Thyroid gland (tissue), 4 donors: ENCODE measurements at regions not wholly inside any gene's neighbourhood (a gene's known extent, or its start where the extent isn't known, plus 50 kb on each side); places are given as distances from the start of the nearest gene placed in this dataset.

Experiments
- POLR2A ChIP-seq, 2 donors: fragments of 450-650 bp; IDR thresholded peaks; one replicate each; pipeline ENCODE4 v1.6.1; 2017; ENCODE audit warnings: antibody characterized with exemption in 2 of 2, mild to moderate bottlenecking in 2 of 2, moderate library complexity in 1 of 2
- TF ChIP-seq, protein P1 (sequence below), 6 experiments: fragments of 200-600 bp in 3 of 6; fragments of 450-650 bp in 3 of 6; sonication (generic) in 3 of 6; IDR thresholded peaks; one replicate each; pipeline ENCODE4 v1.5.1; 2016 to 2019; ENCODE audit warnings: antibody characterized with exemption in 6 of 6, mild to moderate bottlenecking in 2 of 6, inconsistent platforms in 1 of 6, moderate library complexity in 1 of 6

DNA sequence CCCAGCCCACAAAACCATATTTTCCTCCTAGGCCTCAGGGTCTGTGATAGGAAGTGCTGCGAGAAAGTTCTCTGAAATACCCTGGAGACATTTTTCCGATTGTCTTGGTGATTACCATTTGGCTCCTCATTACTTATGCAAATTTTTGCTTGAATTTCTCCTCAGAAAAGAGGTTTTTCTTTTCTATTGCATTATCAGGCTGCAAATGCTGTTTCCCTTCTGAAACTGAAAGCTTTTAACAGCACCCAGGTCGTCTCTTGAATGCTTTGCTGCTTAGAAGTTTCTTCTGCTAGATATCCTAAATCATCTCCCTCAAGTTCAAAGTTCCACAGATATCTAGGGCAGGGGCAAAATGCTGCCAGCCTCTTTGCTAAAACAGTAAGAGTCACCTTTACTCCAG lies 434.2 kb downstream of the PCDH20 start:
- TF ChIP-seq, protein P1, sequence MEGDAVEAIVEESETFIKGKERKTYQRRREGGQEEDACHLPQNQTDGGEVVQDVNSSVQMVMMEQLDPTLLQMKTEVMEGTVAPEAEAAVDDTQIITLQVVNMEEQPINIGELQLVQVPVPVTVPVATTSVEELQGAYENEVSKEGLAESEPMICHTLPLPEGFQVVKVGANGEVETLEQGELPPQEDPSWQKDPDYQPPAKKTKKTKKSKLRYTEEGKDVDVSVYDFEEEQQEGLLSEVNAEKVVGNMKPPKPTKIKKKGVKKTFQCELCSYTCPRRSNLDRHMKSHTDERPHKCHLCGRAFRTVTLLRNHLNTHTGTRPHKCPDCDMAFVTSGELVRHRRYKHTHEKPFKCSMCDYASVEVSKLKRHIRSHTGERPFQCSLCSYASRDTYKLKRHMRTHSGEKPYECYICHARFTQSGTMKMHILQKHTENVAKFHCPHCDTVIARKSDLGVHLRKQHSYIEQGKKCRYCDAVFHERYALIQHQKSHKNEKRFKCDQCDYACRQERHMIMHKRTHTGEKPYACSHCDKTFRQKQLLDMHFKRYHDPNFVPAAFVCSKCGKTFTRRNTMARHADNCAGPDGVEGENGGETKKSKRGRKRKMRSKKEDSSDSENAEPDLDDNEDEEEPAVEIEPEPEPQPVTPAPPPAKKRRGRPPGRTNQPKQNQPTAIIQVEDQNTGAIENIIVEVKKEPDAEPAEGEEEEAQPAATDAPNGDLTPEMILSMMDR (IDR thresholded peaks at IDR 0.05): no peak
- no peak for TF ChIP-seq POLR2A (IDR thresholded peaks at IDR 0.05)
